KMS-11 (cell line): ENCODE measurements at regions not wholly inside any gene's neighbourhood (a gene's known extent, or its start where the extent isn't known, plus 50 kb on each side); places are given as distances from the start of the nearest gene placed in this dataset.

Experiments
- H2AFZ ChIP-seq: fragments of 200-600 bp; sonication (generic); 2 replicates; pipeline ENCODE4 v1.6.1; 2016; ENCODE audit warnings: antibody characterized with exemption, mixed run types, low read depth
- H3K27ac ChIP-seq: fragments of 200-600 bp; sonication (generic); 2 replicates; pipeline ENCODE4 v1.6.1; 2016; ENCODE audit warnings: mild to moderate bottlenecking, mixed run types
- H3K27me3 ChIP-seq: fragments of 200-600 bp; sonication (generic); 2 replicates; pipeline ENCODE4 v1.6.1; 2017; ENCODE audit warnings: mild to moderate bottlenecking, low read depth, mixed run types, moderate library complexity; ENCODE audit not compliant: insufficient read depth
- H3K36me3 ChIP-seq: fragments of 200-600 bp; sonication (generic); 2 replicates; pipeline ENCODE4 v1.6.1; 2017; ENCODE audit warnings: mild to moderate bottlenecking, mixed run types; ENCODE audit not compliant: insufficient read depth
- H3K4me1 ChIP-seq: fragments of 200-600 bp; sonication (generic); 2 replicates; pipeline ENCODE4 v1.6.1; 2016; ENCODE audit warnings: mild to moderate bottlenecking, low read depth, mixed run types; ENCODE audit not compliant: poor library complexity, severe bottlenecking
- H3K4me2 ChIP-seq: fragments of 200-600 bp; sonication (generic); 2 replicates; pipeline ENCODE4 v1.7.0; 2016; ENCODE audit warnings: mild to moderate bottlenecking, mixed run types
- H3K4me3 ChIP-seq: fragments of 200-600 bp; sonication (generic); IDR thresholded peaks from 2 replicates; pipeline ENCODE4 v1.6.1; 2017; ENCODE audit warnings: low read depth, low read length, mixed read lengths; ENCODE audit not compliant: insufficient read depth
- H3K79me2 ChIP-seq: fragments of 200-600 bp; sonication (generic); 2 replicates; pipeline ENCODE4 v1.6.1; 2016; ENCODE audit warnings: low read depth, mixed run types; ENCODE audit not compliant: insufficient read depth
- H3K9ac ChIP-seq: fragments of 200-600 bp; sonication (generic); 2 replicates; pipeline ENCODE4 v1.6.1; 2016; ENCODE audit warnings: mild to moderate bottlenecking, mixed run types
- H4K20me1 ChIP-seq: fragments of 200-600 bp; sonication (generic); 2 replicates; pipeline ENCODE4 v1.6.1; 2016; ENCODE audit warnings: mild to moderate bottlenecking, mixed run types; ENCODE audit not compliant: insufficient read depth
- CTCF ChIP-seq: fragments of 200-600 bp; sonication (generic); conservative IDR thresholded peaks from 2 replicates; pipeline ENCODE4 v1.6.1; 2017; ENCODE audit warnings: low read depth, mild to moderate bottlenecking, antibody characterized with exemption, low read length, moderate library complexity, mixed read lengths

DNA sequence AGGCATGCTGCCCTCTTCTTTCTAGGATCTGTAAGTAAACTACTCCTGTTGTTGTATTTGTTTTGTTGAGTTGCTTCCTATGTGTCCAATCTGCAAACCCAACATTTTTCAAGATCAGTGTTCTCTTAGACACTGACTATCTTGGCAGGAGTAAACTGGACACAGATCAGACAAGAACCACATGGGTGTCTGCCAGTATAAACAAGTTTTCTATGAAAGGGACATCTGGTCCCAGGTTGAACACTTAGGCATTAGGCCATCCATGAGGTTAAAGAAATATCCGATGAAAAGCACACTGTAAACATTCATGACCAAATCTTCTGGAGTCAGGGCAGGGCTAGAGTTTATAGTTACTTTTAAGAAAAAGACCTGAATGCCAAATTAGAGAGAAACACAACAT is 441.8 kb downstream of the NYAP2 start:
- H3K9ac ChIP-seq = no peak overlapping the region
- H3K36me3 ChIP-seq = no peaks in the 10 kb centered on the region
- no peaks in the 10 kb centered on the region for H3K79me2 ChIP-seq
- no peaks in the 10 kb centered on the region for H3K4me1 ChIP-seq
- H4K20me1 ChIP-seq = no peaks in the 10 kb centered on the region
- H3K27me3 ChIP-seq = no peaks in the 10 kb centered on the region
- no peak overlapping the region for H2AFZ ChIP-seq
- TF ChIP-seq CTCF = no peak
- no peak overlapping the region for H3K27ac ChIP-seq
- no peak overlapping the region for H3K4me3 ChIP-seq
- no peak overlapping the region for H3K4me2 ChIP-seq

DNA sequence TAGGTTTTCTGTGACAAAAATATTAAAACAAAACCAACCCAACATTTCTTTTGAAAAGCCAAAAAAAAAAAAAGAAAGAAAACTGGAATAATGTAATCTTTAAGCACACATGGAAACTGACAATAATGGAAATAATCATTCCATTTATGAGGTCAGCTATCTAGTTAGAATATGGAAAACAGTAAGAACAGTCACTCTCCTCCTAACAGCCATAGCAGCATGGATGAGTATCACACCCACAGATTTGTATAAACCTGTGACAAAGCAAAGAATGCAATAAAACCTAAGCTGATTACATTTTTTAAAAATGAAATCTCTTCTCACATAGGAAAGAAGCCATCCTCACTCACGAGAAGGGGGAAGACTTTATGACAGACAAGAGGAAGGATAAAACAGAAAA is 437.8 kb downstream of the NYAP2 start:
- no peaks in the 10 kb centered on the region for H3K27me3 ChIP-seq
- no peak overlapping the region for H3K4me2 ChIP-seq
- no peak for TF ChIP-seq CTCF
- H4K20me1 ChIP-seq = no peaks in the 10 kb centered on the region
- H3K4me1 ChIP-seq = no peaks in the 10 kb centered on the region
- no peak overlapping the region for H3K27ac ChIP-seq
- no peak overlapping the region for H3K4me3 ChIP-seq
- no peaks in the 10 kb centered on the region for H3K36me3 ChIP-seq
- H3K79me2 ChIP-seq = no peaks in the 10 kb centered on the region
- no peak overlapping the region for H2AFZ ChIP-seq
- no peak overlapping the region for H3K9ac ChIP-seq

DNA sequence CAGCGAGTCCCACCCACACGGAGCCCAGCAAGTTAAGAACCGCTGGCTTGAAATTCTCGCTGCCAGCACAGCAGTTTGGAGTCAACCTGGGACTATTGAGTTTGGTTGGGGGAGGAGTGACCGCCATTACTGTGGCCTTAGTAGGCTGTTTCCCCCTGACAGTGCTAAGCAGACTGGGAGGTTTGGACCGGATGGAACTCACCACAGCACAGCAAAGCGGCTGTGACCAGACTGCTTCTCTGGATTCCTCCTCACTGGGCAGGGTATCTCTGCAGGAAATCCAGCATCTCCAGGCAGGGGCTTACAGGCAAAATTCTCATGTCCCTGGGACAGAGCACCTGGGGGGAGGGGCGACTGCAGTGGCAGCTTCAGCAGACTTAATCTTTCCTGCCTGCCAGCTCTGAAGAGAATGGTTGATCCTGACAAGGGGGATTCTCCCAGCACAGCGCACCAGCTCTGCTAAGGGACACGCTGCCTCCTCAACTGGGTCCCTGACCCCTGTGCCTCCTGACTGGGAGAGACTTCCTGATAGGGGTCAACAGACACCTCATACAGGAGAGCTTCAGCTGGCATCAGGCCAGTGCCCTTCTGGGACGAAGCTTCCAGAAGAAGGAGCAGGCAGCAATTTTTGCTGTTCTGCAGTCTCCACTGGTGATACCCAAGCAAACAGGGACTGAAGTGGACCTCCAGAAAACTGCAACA is 425.4 kb downstream of the NYAP2 start:
- H3K27me3 ChIP-seq = no peaks in the 10 kb centered on the region
- TF ChIP-seq CTCF = no peak
- no peak overlapping the region for H3K9ac ChIP-seq
- no peaks in the 10 kb centered on the region for H3K36me3 ChIP-seq
- no peaks in the 10 kb centered on the region for H3K4me1 ChIP-seq
- no peak overlapping the region for H3K27ac ChIP-seq
- H4K20me1 ChIP-seq = no peaks in the 10 kb centered on the region
- H3K79me2 ChIP-seq = no peaks in the 10 kb centered on the region
- no peak overlapping the region for H3K4me3 ChIP-seq
- no peak overlapping the region for H2AFZ ChIP-seq
- H3K4me2 ChIP-seq = no peak overlapping the region

DNA sequence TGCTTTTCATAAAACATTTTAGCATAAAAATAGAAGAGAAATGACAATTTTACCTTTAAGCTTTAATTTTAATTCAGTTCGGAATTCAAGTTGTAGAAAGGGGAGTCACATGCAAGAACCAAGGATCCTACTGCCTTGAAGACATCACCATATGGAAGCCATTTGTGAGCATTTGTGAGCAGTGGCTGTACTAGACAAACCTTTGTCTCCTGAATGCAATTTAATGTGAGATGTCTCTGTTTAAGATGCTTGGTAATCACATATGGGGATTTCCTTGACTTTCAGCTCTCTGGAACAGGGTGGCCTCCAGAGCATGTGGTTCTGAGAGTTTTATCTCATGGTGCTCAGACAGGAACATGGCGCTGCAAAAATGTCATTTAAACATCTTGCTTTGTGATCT is 421.8 kb downstream of the NYAP2 start:
- Histone ChIP-seq H3K4me3 (no peak overlapping the region), H3K36me3 (no peaks in the 10 kb centered on the region), H3K4me2 (no peak overlapping the region), H2AFZ (no peak overlapping the region), H3K9ac (no peak overlapping the region), H3K27ac (no peak overlapping the region), H4K20me1 (no peaks in the 10 kb centered on the region), H3K27me3 (no peaks in the 10 kb centered on the region), H3K79me2 (no peaks in the 10 kb centered on the region), H3K4me1 (no peaks in the 10 kb centered on the region)
- no peak for TF ChIP-seq CTCF
